IMR-90 (cell line): ENCODE measurements at regions not wholly inside any gene's neighbourhood (a gene's known extent, or its start where the extent isn't known, plus 50 kb on each side); places are given as distances from the start of the nearest gene placed in this dataset.

Source experiments
- ATAC-seq: fragments of 200-7000 bp; cut with Tn5 transposase; 2 replicates; pipeline ENCODE4 v1.9.1; 2020; ENCODE audit warnings: low read depth, mild to moderate bottlenecking, moderate library complexity
- BruUV-seq: library from RNA; stranded (reverse); fragments of 400-500 nt; replicated peaks from 2 replicates; lab custom pipeline; 2021; lab: Mats Ljungman, UMichigan
- CTCF ChIA-PET: fragments of 300-600 bp; formaldehyde crosslinking; extraction: SDS; loops from one replicate; lab custom pipeline; 2021; ENCODE audit warnings: antibody characterized with exemption; lab: Yijun Ruan, JAX
- POLR2A ChIA-PET: fragments of 300-600 bp; sonication (Branson Sonifier 250); formaldehyde crosslinking; loops from one replicate; lab custom pipeline; 2022; ENCODE audit warnings: antibody characterized with exemption; ENCODE audit not compliant: unreplicated experiment; lab: Charles Lee
- DNase-seq: peaks from one replicate; pipeline ENCODE4 v3.0.0; 2013
- H2AFZ ChIP-seq: replicated peaks from 2 replicates; pipeline ENCODE3; 2013; ENCODE audit warnings: low read length, mild to moderate bottlenecking; ENCODE audit not compliant: poor library complexity
- H2AK5ac ChIP-seq: 2 replicates; pipeline ENCODE4 v1.6.1; 2013; ENCODE audit warnings: low read depth, low read length, inconsistent platforms
- H2AK9ac ChIP-seq: replicated peaks from 2 replicates; pipeline ENCODE3; 2013; ENCODE audit warnings: mild to moderate bottlenecking, low read depth, low read length, moderate library complexity; ENCODE audit not compliant: poor library complexity
- H2BK120ac ChIP-seq: 2 replicates; pipeline ENCODE4 v1.6.1; 2013; ENCODE audit warnings: low read depth, low read length, inconsistent platforms
- H2BK15ac ChIP-seq: 3 replicates; pipeline ENCODE4 v1.6.1; 2013; ENCODE audit warnings: low read depth, low read length, inconsistent platforms
- H2BK20ac ChIP-seq: 2 replicates; pipeline ENCODE4 v1.6.1; 2013; ENCODE audit warnings: low read depth, mild to moderate bottlenecking, inconsistent platforms, low read length, moderate library complexity
- H2BK5ac ChIP-seq: 2 replicates; pipeline ENCODE4 v1.6.1; 2013; ENCODE audit warnings: mild to moderate bottlenecking, low read depth, low read length, inconsistent platforms; ENCODE audit not compliant: poor library complexity, severe bottlenecking
- H3K14ac ChIP-seq: replicated peaks from 2 replicates; pipeline ENCODE4 v1.6.1; 2013; ENCODE audit warnings: low read depth, low read length, inconsistent platforms
- H3K18ac ChIP-seq: 2 replicates; pipeline ENCODE4 v1.6.1; 2013; ENCODE audit warnings: low read depth, low read length, control low read depth
- H3K23ac ChIP-seq: 2 replicates; pipeline ENCODE4 v1.6.1; 2013; ENCODE audit warnings: low read depth, low read length, inconsistent platforms
- H3K27ac ChIP-seq: 2 replicates; pipeline ENCODE4 v1.5.1; 2013; ENCODE audit warnings: mild to moderate bottlenecking, control low read depth, low read length; ENCODE audit not compliant: insufficient read depth
- H3K27me3 ChIP-seq: 2 replicates; pipeline ENCODE4 v1.6.1; 2013; ENCODE audit warnings: low read length; ENCODE audit not compliant: control insufficient read depth, insufficient read depth
- H3K36me3 ChIP-seq: 2 replicates; pipeline ENCODE4 v1.6.1; 2013; ENCODE audit warnings: low read length, mixed read lengths; ENCODE audit not compliant: control insufficient read depth, insufficient read depth
- H3K4ac ChIP-seq: 2 replicates; pipeline ENCODE4 v1.6.1; 2013; ENCODE audit warnings: low read depth, low read length, inconsistent platforms
- H3K4me1 ChIP-seq: 2 replicates; pipeline ENCODE4 v1.6.1; 2013; ENCODE audit warnings: low read length, mixed read lengths; ENCODE audit not compliant: control insufficient read depth, insufficient read depth
- H3K4me2 ChIP-seq: 2 replicates; pipeline ENCODE4 v1.6.1; 2013; ENCODE audit warnings: low read depth, mild to moderate bottlenecking, control low read depth, low read length, moderate library complexity
- H3K4me3 ChIP-seq: 2 replicates; pipeline ENCODE4 v1.5.1; 2013; ENCODE audit warnings: low read depth, mild to moderate bottlenecking, control low read depth, low read length, moderate library complexity; ENCODE audit not compliant: insufficient read depth
- H3K56ac ChIP-seq: 2 replicates; pipeline ENCODE4 v1.6.1; 2013; ENCODE audit warnings: low read length, inconsistent platforms; ENCODE audit not compliant: insufficient read depth; ENCODE audit errors: extremely low read depth
- H3K79me1 ChIP-seq, 2 experiments: 2 replicates each; pipeline ENCODE4 v1.6.1; 2013; ENCODE audit warnings: low read length in 2 of 2, inconsistent platforms in 1 of 2, low read depth in 1 of 2
- H3K9ac ChIP-seq: 2 replicates; pipeline ENCODE4 v1.6.1; 2013; ENCODE audit warnings: low read depth, low read length, control low read depth
- H3K9me1 ChIP-seq: 2 replicates; pipeline ENCODE4 v1.6.1; 2013; ENCODE audit warnings: low read length, inconsistent platforms; ENCODE audit not compliant: insufficient read depth
- H3K9me3 ChIP-seq: 2 replicates; pipeline ENCODE4 v1.6.1; 2013; ENCODE audit warnings: low read length; ENCODE audit not compliant: control insufficient read depth, insufficient read depth
- H4K20me1 ChIP-seq: 2 replicates; pipeline ENCODE4 v1.6.1; 2013; ENCODE audit warnings: low read length, inconsistent platforms; ENCODE audit not compliant: insufficient read depth
- H4K5ac ChIP-seq: 2 replicates; pipeline ENCODE4 v1.6.1; 2013; ENCODE audit warnings: mild to moderate bottlenecking, low read depth, low read length, control low read depth
- H4K8ac ChIP-seq, 2 experiments: 2 replicates each; pipeline ENCODE4 v1.6.1; 2013; ENCODE audit warnings: low read depth in 2 of 2, low read length in 2 of 2, control low read depth in 1 of 2, inconsistent platforms in 1 of 2
- H4K91ac ChIP-seq: 2 replicates; pipeline ENCODE4 v1.6.1; 2013; ENCODE audit warnings: low read depth, low read length, inconsistent platforms; ENCODE audit not compliant: insufficient read depth
- BHLHE40 ChIP-seq: fragments of 150-350 bp; IDR thresholded peaks from 2 replicates; pipeline ENCODE4 v1.6.1; 2016; ENCODE audit warnings: mild to moderate bottlenecking, low read depth, low read length
- CEBPB ChIP-seq: IDR thresholded peaks from 2 replicates; pipeline ENCODE4 v1.6.1; 2012; ENCODE audit warnings: low read depth, low read length, improper control_type of control experiment
- CHD1 ChIP-seq: IDR thresholded peaks from 2 replicates; pipeline ENCODE4 v1.6.1; 2012; ENCODE audit warnings: low read depth, low read length, improper control_type of control experiment
- CTCF ChIP-seq: conservative IDR thresholded peaks from 2 replicates; pipeline ENCODE4 v1.5.1; 2012; ENCODE audit warnings: mild to moderate bottlenecking, low read depth, low read length, improper control_type of control experiment
- FOS ChIP-seq: fragments of 150-350 bp; IDR thresholded peaks from 2 replicates; pipeline ENCODE4 v1.6.1; 2016; ENCODE audit warnings: low read depth, low read length
- MAFK ChIP-seq: IDR thresholded peaks from 2 replicates; pipeline ENCODE4 v1.6.1; 2012; ENCODE audit warnings: low read depth, low read length, improper control_type of control experiment
- MAZ ChIP-seq: IDR thresholded peaks from 2 replicates; pipeline ENCODE4 v1.6.1; 2012; ENCODE audit warnings: low read depth, mild to moderate bottlenecking, low read length, improper control_type of control experiment, moderate library complexity, borderline replicate concordance
- MXI1 ChIP-seq: IDR thresholded peaks from 2 replicates; pipeline ENCODE4 v1.6.1; 2012; ENCODE audit warnings: low read depth, mild to moderate bottlenecking, low read length, moderate library complexity, borderline replicate concordance
- NFE2L2 ChIP-seq: fragments of 150-350 bp; IDR thresholded peaks from 2 replicates; pipeline ENCODE4 v1.6.1; 2016; ENCODE audit warnings: low read depth, mild to moderate bottlenecking, low read length
- POLR2A ChIP-seq: IDR thresholded peaks from 2 replicates; pipeline ENCODE4 v1.6.1; 2012; ENCODE audit warnings: mild to moderate bottlenecking, low read depth, low read length
- RAD21 ChIP-seq: IDR thresholded peaks from 2 replicates; pipeline ENCODE4 v1.6.1; 2012; ENCODE audit warnings: low read length, improper control_type of control experiment
- RCOR1 ChIP-seq: IDR thresholded peaks from 2 replicates; pipeline ENCODE4 v1.6.1; 2012; ENCODE audit warnings: mild to moderate bottlenecking, low read length, improper control_type of control experiment; ENCODE audit not compliant: insufficient replicate concordance
- RFX5 ChIP-seq: IDR thresholded peaks from 2 replicates; pipeline ENCODE4 v1.8.0; 2012; ENCODE audit warnings: low read depth, mild to moderate bottlenecking, low read length, moderate library complexity
- SMC3 ChIP-seq: fragments of 150-350 bp; IDR thresholded peaks from 2 replicates; pipeline ENCODE4 v1.6.1; 2016; ENCODE audit warnings: low read depth, mild to moderate bottlenecking, antibody characterized with exemption, low read length, moderate library complexity
- WGBS, 2 experiments: methylation state at CpG; one replicate each; pipeline versions ENCODE4 v1.1.5 to v1.1.7; 2013; ENCODE audit warnings: missing lambda C conversion rate in 2 of 2; ENCODE audit not compliant: insufficient read length in 1 of 2; ENCODE audit errors: extremely low coverage in 2 of 2; 5-methylcytosine and 5-hydroxymethylcytosine counted together
- dilution Hi-C: fragments of 300-500 bp; cut with HindIII; formaldehyde crosslinking; loops from one replicate; pipeline ENCODE4 v1.14.3; 2018; ENCODE audit warnings: low sequenced_read_pairs; ENCODE audit not compliant: unreplicated experiment
- in situ Hi-C: fragments of 300-500 bp; cut with MboI; formaldehyde crosslinking; loops from 3 replicates; pipeline ENCODE4 v1.14.3; 2019; ENCODE audit warnings: low sequenced_read_pairs, inconsistent platforms, mixed read lengths
- intact Hi-C: fragments of 100-400 bp; cut with micrococcal nuclease; formaldehyde crosslinking; loops from 2 replicates; pipeline ENCODE4 v1.10.0; 2022
- TF ChIP-seq, protein P1 (sequence below): fragments of 150-350 bp; IDR thresholded peaks from 2 replicates; pipeline ENCODE4 v1.6.1; 2016; ENCODE audit warnings: low read depth, mild to moderate bottlenecking, low read length, moderate library complexity, borderline replicate concordance
- TF ChIP-seq, protein P2 (sequence below): fragments of 150-350 bp; IDR thresholded peaks from 2 replicates; pipeline ENCODE4 v1.6.1; 2017; ENCODE audit warnings: mild to moderate bottlenecking, antibody characterized with exemption, low read length, low read depth

- Histone ChIP-seq H3K56ac (no peak overlapping the region), H3K36me3 (no peaks in the 10 kb centered on the region), H2BK120ac (no peak overlapping the region), H3K9me3 (no peaks in the 10 kb centered on the region), H2AK5ac (no peak overlapping the region), H3K9ac (no peak overlapping the region), H3K79me1 (no peaks in the 10 kb centered on the region), H2AK9ac (no peak overlapping the region), H3K4me2 (no peak overlapping the region), H3K14ac (no peak overlapping the region), H3K18ac (no peak overlapping the region), H3K9me1 (no peaks in the 10 kb centered on the region), H3K4me1 (no peaks in the 10 kb centered on the region), H3K27ac (no peak overlapping the region), H2BK15ac (no peak overlapping the region), H2BK20ac (no peak overlapping the region), H3K4me3 (no peak overlapping the region), H3K4ac (no peak overlapping the region), H4K8ac (no peak overlapping the region), H3K23ac (no peak overlapping the region), H2BK5ac (no peak overlapping the region), H2AFZ (no peak overlapping the region), H4K20me1 (no peaks in the 10 kb centered on the region), H3K27me3 (no peaks in the 10 kb centered on the region), H4K5ac (no peak overlapping the region), H4K91ac (no peak overlapping the region)
- ATAC-seq: no peak
- BruUV-seq: no TSS peak
- no peak for TF ChIP-seq RFX5
- TF ChIP-seq RAD21: no peak
- no peak for TF ChIP-seq BHLHE40
- no peak for TF ChIP-seq RCOR1
- TF ChIP-seq MAZ: no peak
- no peak for TF ChIP-seq FOS
- no peak for TF ChIP-seq CTCF
- no peak for TF ChIP-seq CEBPB
- no peak for TF ChIP-seq NFE2L2
- TF ChIP-seq, protein P1, sequence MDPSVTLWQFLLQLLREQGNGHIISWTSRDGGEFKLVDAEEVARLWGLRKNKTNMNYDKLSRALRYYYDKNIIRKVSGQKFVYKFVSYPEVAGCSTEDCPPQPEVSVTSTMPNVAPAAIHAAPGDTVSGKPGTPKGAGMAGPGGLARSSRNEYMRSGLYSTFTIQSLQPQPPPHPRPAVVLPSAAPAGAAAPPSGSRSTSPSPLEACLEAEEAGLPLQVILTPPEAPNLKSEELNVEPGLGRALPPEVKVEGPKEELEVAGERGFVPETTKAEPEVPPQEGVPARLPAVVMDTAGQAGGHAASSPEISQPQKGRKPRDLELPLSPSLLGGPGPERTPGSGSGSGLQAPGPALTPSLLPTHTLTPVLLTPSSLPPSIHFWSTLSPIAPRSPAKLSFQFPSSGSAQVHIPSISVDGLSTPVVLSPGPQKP: no peak
- no peak for TF ChIP-seq MAFK
- no peak for TF ChIP-seq CHD1
- TF ChIP-seq SMC3: no peak
- TF ChIP-seq MXI1: no peak
- TF ChIP-seq, protein P2, sequence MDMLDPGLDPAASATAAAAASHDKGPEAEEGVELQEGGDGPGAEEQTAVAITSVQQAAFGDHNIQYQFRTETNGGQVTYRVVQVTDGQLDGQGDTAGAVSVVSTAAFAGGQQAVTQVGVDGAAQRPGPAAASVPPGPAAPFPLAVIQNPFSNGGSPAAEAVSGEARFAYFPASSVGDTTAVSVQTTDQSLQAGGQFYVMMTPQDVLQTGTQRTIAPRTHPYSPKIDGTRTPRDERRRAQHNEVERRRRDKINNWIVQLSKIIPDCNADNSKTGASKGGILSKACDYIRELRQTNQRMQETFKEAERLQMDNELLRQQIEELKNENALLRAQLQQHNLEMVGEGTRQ: no peak
- TF ChIP-seq POLR2A: no peak
- in situ Hi-C loops: no loop called here
- ChIA-PET CTCF (no interaction called here), POLR2A (no interaction called here)
- dilution Hi-C loops: no loop called here
- WGBS, 2 experiments: no CpG with 5 or more reads among the region's 2 CpGs
- no peak for DNase-seq
- intact Hi-C loops: no loop called here
These were observed 1050.8 kb downstream of the DIPK2A start for GRCh38 chr3:145022447-145022846.
